ENCODE measurements at regions not wholly inside any gene's neighbourhood (a gene's known extent, or its start where the extent isn't known, plus 50 kb on each side); places are given as distances from the start of the nearest gene placed in this dataset.
"Not testable (repeated sequence)": the region's sequence is repeated elsewhere in the genome, so short reads cannot be mapped to it uniquely, and the experiment has no call there.

- TF ChIP-seq CTCF (IDR thresholded peaks at IDR 0.05): no peak
- Histone ChIP-seq H3K4me3 (ENCODE audit: low read depth in 1 of 2, low read length in 1 of 2) (no peak overlapping the region), H3K4me1 (ENCODE audit: control insufficient read depth in 1 of 2, insufficient read depth in 1 of 2, low read depth in 1 of 2, low read length in 1 of 2) (no peaks in the 10 kb centered on the region), H3K27me3 (no peaks in the 10 kb centered on the region), H3K36me3 (no peaks in the 10 kb centered on the region), H3K27ac (no peak overlapping the region), H3K9me3 (no peaks in the 10 kb centered on the region)
Observed at GRCh38 chr14:53620317-53620716, 336.3 kb downstream of the BMP4 start.

- Histone ChIP-seq H3K4me3 (ENCODE audit: low read depth in 1 of 2, low read length in 1 of 2) (no peak overlapping the region), H3K27ac (no peak overlapping the region), H3K36me3 (no peaks in the 10 kb centered on the region), H3K4me1 (ENCODE audit: control insufficient read depth in 1 of 2, insufficient read depth in 1 of 2, low read depth in 1 of 2, low read length in 1 of 2) (no peaks in the 10 kb centered on the region), H3K27me3 (no peaks in the 10 kb centered on the region), H3K9me3 (no peaks in the 10 kb centered on the region)
- no peak for TF ChIP-seq CTCF (IDR thresholded peaks at IDR 0.05)
Observed at GRCh38 chr14:53619691-53620231, 336.9 kb downstream of the BMP4 start.

- not testable (repeated sequence) for H3K36me3 ChIP-seq; H3K27me3 ChIP-seq; H3K4me3 ChIP-seq (ENCODE audit: low read depth in 1 of 2, low read length in 1 of 2); H3K9me3 ChIP-seq; H3K4me1 ChIP-seq (ENCODE audit: control insufficient read depth in 1 of 2, insufficient read depth in 1 of 2, low read depth in 1 of 2, low read length in 1 of 2); H3K27ac ChIP-seq
Observed at GRCh38 chr14:53616536-53616935, 340.1 kb downstream of the BMP4 start.

DNA sequence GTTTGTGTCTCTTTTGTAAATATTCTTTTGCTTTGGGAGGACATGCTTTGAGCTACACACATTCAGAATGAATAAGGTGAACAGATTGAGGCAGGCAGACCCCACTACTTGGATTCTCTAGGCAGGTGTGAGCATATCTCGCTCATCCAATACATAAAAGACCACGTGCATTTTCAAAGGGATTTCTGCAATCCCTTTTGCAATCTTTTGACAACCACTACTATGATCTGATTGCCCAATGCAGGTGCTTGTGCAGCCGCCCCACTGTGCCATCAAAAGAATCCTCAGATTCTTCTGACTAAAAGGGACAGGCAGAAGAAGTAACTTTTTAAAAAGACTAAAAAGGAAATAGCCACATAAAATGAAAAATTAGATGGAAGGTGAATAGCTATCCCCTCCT is 341.4 kb downstream of the BMP4 start:
- Histone ChIP-seq H3K27ac (no peak overlapping the region), H3K4me3 (ENCODE audit: low read depth in 1 of 2, low read length in 1 of 2) (no peak overlapping the region)
- TF ChIP-seq CTCF (IDR thresholded peaks at IDR 0.05): no peak

DNA sequence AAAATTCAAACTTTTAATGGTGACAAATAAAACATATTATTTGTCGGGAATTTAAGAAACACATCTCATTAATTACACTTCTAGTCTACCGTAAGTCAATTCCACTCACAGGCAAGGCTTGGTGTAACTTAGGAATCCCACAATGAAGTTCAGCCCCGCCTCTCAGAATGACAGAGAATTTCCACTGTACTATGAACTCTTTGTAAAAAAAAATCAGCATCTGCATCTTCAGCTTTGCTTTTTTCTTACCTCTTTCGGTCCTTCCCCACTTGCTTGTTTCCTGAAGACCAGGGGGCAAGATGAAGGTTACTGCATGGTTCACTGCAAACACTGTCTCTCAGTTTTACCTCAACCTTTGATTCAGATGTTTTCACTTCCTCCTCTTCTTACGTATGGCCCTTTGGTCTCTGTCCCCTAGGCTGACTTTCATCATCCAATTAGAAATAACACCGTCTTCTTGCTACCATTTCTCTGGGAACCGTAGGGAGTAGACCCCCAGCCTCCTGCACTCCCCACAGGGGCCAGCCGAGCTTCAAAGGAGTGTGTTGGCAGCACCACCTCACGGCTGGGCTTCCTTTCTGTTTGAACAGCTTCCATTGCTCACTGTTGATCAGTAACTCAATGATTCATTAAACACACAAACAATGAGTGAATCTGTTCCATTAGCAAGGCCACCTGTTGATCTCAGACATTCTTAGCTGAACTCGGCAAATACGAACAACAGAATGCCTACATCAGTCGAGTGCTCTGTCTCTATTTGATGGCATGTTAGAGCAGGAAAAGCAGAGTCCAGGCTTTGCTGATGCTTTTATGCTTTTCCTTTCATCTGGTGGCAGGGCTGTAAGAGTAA is 343.0 kb downstream of the BMP4 start:
- no peaks in the 10 kb centered on the region for H3K36me3 ChIP-seq
- H3K4me1 ChIP-seq (ENCODE audit: control insufficient read depth in 1 of 2, insufficient read depth in 1 of 2, low read depth in 1 of 2, low read length in 1 of 2): no peaks in the 10 kb centered on the region
- H3K9me3 ChIP-seq: no peaks in the 10 kb centered on the region
- TF ChIP-seq CTCF (IDR thresholded peaks at IDR 0.05): no peak
- H3K27me3 ChIP-seq: no peaks in the 10 kb centered on the region
- no peak overlapping the region for H3K4me3 ChIP-seq (ENCODE audit: low read depth in 1 of 2, low read length in 1 of 2)
- H3K27ac ChIP-seq: no peak overlapping the region

More for the DNA sequence above, 341.4 kb downstream of the BMP4 start:
- Histone ChIP-seq H3K9me3 (no peaks in the 10 kb centered on the region), H3K36me3 (no peaks in the 10 kb centered on the region), H3K4me1 (ENCODE audit: control insufficient read depth in 1 of 2, insufficient read depth in 1 of 2, low read depth in 1 of 2, low read length in 1 of 2) (no peaks in the 10 kb centered on the region), H3K27me3 (no peaks in the 10 kb centered on the region)

DNA sequence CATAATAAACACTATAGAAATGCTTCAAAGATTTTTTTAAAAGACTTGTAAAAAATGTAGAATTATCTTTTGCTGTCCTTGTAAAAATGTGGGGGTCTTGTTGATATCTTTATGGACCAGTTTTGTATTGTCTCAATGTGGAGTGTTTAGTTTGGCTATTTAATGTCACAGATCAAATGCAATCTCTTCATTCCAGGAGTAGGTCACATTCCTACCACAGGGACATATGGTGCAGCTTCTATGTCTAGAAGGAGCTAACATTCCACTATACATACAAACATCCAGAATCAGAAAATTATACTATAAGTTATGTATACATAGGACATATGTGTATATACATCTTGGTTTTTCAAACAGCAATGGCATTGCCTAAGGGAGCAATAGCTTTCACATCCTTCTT is 345.7 kb downstream of the BMP4 start:
- H3K27ac ChIP-seq: no peak overlapping the region
- no peak overlapping the region for H3K4me3 ChIP-seq (ENCODE audit: low read depth in 1 of 2, low read length in 1 of 2)
- TF ChIP-seq CTCF (IDR thresholded peaks at IDR 0.05): no peak
- H3K27me3 ChIP-seq: no peaks in the 10 kb centered on the region
- no peaks in the 10 kb centered on the region for H3K36me3 ChIP-seq
- H3K4me1 ChIP-seq (ENCODE audit: control insufficient read depth in 1 of 2, insufficient read depth in 1 of 2, low read depth in 1 of 2, low read length in 1 of 2): no peaks in the 10 kb centered on the region
- no peaks in the 10 kb centered on the region for H3K9me3 ChIP-seq

All from neutrophil (primary cell).